ENCODE measurements at regions not wholly inside any gene's neighbourhood (a gene's known extent, or its start where the extent isn't known, plus 50 kb on each side); places are given as distances from the start of the nearest gene placed in this dataset.

GRCh38 chr4:59936566-59936965, 1263.6 kb upstream of the ADGRL3 start:
- H3K4me3 ChIP-seq (ENCODE audit: low read length): no peak overlapping the region
- no peak for TF ChIP-seq CTCF (IDR thresholded peaks at IDR 0.05; ENCODE audit: insufficient read depth, low read depth, low read length, missing control alignments)
- DNase-seq (ENCODE audit: low read depth): no peak

- no peak overlapping the region for H3K4me3 ChIP-seq (ENCODE audit: low read length)
- no peak for TF ChIP-seq CTCF (IDR thresholded peaks at IDR 0.05; ENCODE audit: insufficient read depth, low read depth, low read length, missing control alignments)
- DNase-seq (ENCODE audit: low read depth): no peak
These were observed 1262.0 kb upstream of the ADGRL3 start for GRCh38 chr4:59938166-59938565.

DNA sequence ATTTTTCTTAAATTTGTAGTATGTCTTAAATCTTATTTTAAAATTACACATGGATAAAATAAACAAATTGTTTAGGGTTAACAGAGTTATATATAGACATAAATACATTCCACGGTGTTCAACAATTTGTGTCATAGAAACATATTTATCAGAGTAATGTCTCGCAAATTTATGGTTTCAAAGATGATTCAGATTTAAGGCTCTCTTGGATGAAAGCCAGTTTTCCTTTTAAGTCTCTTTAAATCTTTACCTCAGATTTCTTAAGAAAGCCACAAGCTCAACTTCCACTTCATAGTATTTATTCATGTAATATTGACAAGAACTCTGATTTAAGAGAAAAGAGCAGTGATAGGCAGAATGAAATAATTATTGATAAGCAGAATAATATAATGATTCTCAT, 1254.8 kb upstream of the ADGRL3 start:
- no peak for TF ChIP-seq CTCF (IDR thresholded peaks at IDR 0.05; ENCODE audit: insufficient read depth, low read depth, low read length, missing control alignments)
- no peak overlapping the region for H3K4me3 ChIP-seq (ENCODE audit: low read length)
- peak; percentile 1 for DNase-seq (ENCODE audit: low read depth)

- no peak for DNase-seq (ENCODE audit: low read depth)
- TF ChIP-seq CTCF (IDR thresholded peaks at IDR 0.05; ENCODE audit: insufficient read depth, low read depth, low read length, missing control alignments): no peak
- no peak overlapping the region for H3K4me3 ChIP-seq (ENCODE audit: low read length)
These were observed 1254.4 kb upstream of the ADGRL3 start for GRCh38 chr4:59945716-59946115.

- no peak for TF ChIP-seq CTCF (IDR thresholded peaks at IDR 0.05; ENCODE audit: insufficient read depth, low read depth, low read length, missing control alignments)
- no peak overlapping the region for H3K4me3 ChIP-seq (ENCODE audit: low read length)
- no peak for DNase-seq (ENCODE audit: low read depth)
These were observed 1243.8 kb upstream of the ADGRL3 start for GRCh38 chr4:59956366-59956765.

GRCh38 chr4:59960143-59960542, 1240.0 kb upstream of the ADGRL3 start:
- DNase-seq (ENCODE audit: low read depth): no peak
- H3K4me3 ChIP-seq (ENCODE audit: low read length): no peak overlapping the region
- no peak for TF ChIP-seq CTCF (IDR thresholded peaks at IDR 0.05; ENCODE audit: insufficient read depth, low read depth, low read length, missing control alignments)

DNA sequence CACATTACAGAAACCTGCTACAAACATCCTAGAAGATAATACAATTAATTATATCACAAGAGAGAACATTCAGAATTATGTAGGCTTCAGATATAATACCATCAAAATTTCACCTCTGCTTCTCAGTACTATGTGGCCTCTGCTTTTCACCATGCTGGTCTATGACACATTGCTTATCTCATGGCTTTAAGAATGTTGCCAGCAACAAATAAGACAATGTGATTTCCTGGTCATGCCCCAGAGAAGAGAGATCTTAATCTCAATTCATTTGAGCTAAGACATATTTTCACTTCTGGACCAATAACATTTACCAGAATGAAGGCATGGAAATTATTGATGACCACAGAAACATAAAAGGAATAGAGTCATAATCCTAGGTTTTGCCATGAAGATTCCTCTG, 1233.4 kb upstream of the ADGRL3 start:
- no peak for TF ChIP-seq CTCF (IDR thresholded peaks at IDR 0.05; ENCODE audit: insufficient read depth, low read depth, low read length, missing control alignments)
- no peak overlapping the region for H3K4me3 ChIP-seq (ENCODE audit: low read length)
- no peak for DNase-seq (ENCODE audit: low read depth)
